ENCODE measurements at regions not wholly inside any gene's neighbourhood (a gene's known extent, or its start where the extent isn't known, plus 50 kb on each side); places are given as distances from the start of the nearest gene placed in this dataset.

DNA sequence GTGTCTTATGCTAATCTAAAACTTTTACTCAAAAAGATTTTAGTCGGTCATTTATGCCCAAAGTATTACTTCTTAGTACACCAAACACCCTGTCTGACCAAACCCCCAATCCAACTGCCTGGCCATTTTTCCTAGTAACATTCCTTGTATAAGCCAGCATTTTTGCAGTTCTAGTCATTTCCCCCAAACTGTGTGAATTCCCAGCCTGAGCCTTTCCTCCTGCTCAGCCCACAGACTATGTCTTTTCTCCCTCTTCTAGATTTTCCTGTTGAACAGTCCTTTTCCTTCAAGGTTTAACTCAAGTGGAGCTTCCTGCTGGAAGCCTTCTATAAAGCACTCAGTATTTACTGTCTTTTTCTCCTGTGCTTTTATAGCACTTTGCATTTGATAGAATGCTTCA is 843.8 kb downstream of the USP25 start:
- TF ChIP-seq, protein P1, sequence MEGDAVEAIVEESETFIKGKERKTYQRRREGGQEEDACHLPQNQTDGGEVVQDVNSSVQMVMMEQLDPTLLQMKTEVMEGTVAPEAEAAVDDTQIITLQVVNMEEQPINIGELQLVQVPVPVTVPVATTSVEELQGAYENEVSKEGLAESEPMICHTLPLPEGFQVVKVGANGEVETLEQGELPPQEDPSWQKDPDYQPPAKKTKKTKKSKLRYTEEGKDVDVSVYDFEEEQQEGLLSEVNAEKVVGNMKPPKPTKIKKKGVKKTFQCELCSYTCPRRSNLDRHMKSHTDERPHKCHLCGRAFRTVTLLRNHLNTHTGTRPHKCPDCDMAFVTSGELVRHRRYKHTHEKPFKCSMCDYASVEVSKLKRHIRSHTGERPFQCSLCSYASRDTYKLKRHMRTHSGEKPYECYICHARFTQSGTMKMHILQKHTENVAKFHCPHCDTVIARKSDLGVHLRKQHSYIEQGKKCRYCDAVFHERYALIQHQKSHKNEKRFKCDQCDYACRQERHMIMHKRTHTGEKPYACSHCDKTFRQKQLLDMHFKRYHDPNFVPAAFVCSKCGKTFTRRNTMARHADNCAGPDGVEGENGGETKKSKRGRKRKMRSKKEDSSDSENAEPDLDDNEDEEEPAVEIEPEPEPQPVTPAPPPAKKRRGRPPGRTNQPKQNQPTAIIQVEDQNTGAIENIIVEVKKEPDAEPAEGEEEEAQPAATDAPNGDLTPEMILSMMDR (IDR thresholded peaks at IDR 0.05): no peak
- TF ChIP-seq POLR2A (IDR thresholded peaks at IDR 0.05): no peak
- no peak for TF ChIP-seq EP300 (IDR thresholded peaks at IDR 0.05)
